ENCODE measurements at regions not wholly inside any gene's neighbourhood (a gene's known extent, or its start where the extent isn't known, plus 50 kb on each side); places are given as distances from the start of the nearest gene placed in this dataset.

GRCh38 chr1:37156646-37157045 lies 122.3 kb upstream of the GRIK3 start:
- Histone ChIP-seq H3K36me3 (no peaks in the 10 kb centered on the region), H3K27me3 (no peaks in the 10 kb centered on the region), H3K27ac (no peak overlapping the region), H3K4me1 (ENCODE audit: insufficient read depth) (no peaks in the 10 kb centered on the region), H3K9me3 (no peaks in the 10 kb centered on the region), H3K4me3 (no peak overlapping the region)
- intact Hi-C loops (cut with DNase I) = no loop called here
- no peak for DNase-seq
- 69 to 78% (median 70%) methylated on average over 9 of the region's 9 CpGs for WGBS, 3 donors
- no peak for TF ChIP-seq EP300 (IDR thresholded peaks at IDR 0.05)
- TF ChIP-seq CTCF (IDR thresholded peaks at IDR 0.05) = no peak
- TF ChIP-seq POLR2A (IDR thresholded peaks at IDR 0.05) = no peak

GRCh38 chr1:37157634-37158033 lies 123.3 kb upstream of the GRIK3 start:
- no peak for TF ChIP-seq POLR2A (IDR thresholded peaks at IDR 0.05)
- no peak for TF ChIP-seq EP300 (IDR thresholded peaks at IDR 0.05)
- no peak for TF ChIP-seq CTCF (IDR thresholded peaks at IDR 0.05)
- Histone ChIP-seq H3K4me3 (no peak overlapping the region), H3K4me1 (ENCODE audit: insufficient read depth) (no peaks in the 10 kb centered on the region), H3K9me3 (no peaks in the 10 kb centered on the region), H3K27me3 (no peaks in the 10 kb centered on the region), H3K27ac (no peak overlapping the region), H3K36me3 (no peaks in the 10 kb centered on the region)
- intact Hi-C loops (cut with DNase I) = no loop called here
- 58 to 68% (median 63%) methylated on average over 5 of the region's 5 CpGs for WGBS, 3 donors
- DNase-seq = no peak

GRCh38 chr1:37158113-37158749 lies 123.9 kb upstream of the GRIK3 start:
- H3K36me3 ChIP-seq = no peaks in the 10 kb centered on the region
- no peak for TF ChIP-seq EP300 (IDR thresholded peaks at IDR 0.05)
- TF ChIP-seq POLR2A (IDR thresholded peaks at IDR 0.05) = no peak
- no peak for TF ChIP-seq CTCF (IDR thresholded peaks at IDR 0.05)
- H3K9me3 ChIP-seq = no peaks in the 10 kb centered on the region
- WGBS, 3 donors = 65 to 75% (median 68%) methylated on average over 5 of the region's 5 CpGs
- intact Hi-C loops (cut with DNase I) = no loop called here
- H3K4me3 ChIP-seq = no peak overlapping the region
- H3K27me3 ChIP-seq = no peaks in the 10 kb centered on the region
- DNase-seq = no peak
- no peaks in the 10 kb centered on the region for H3K4me1 ChIP-seq (ENCODE audit: insufficient read depth)
- H3K27ac ChIP-seq = no peak overlapping the region

GRCh38 chr1:37159102-37159501 lies 124.8 kb upstream of the GRIK3 start:
- Histone ChIP-seq H3K4me1 (ENCODE audit: insufficient read depth) (no peaks in the 10 kb centered on the region), H3K4me3 (no peak overlapping the region), H3K27me3 (no peaks in the 10 kb centered on the region), H3K9me3 (no peaks in the 10 kb centered on the region), H3K27ac (no peak overlapping the region), H3K36me3 (no peaks in the 10 kb centered on the region)
- TF ChIP-seq CTCF (IDR thresholded peaks at IDR 0.05) (no peak), EP300 (IDR thresholded peaks at IDR 0.05) (no peak), POLR2A (IDR thresholded peaks at IDR 0.05) (no peak)
- 83 to 97% (median 95%) methylated on average over 1 of the region's 1 CpG for WGBS, 3 donors
- intact Hi-C loops (cut with DNase I) = no loop called here
- no peak for DNase-seq
